H1 (cell line): ENCODE measurements at regions not wholly inside any gene's neighbourhood (a gene's known extent, or its start where the extent isn't known, plus 50 kb on each side); places are given as distances from the start of the nearest gene placed in this dataset.

Experiments
- CTCF ChIA-PET: fragments of 300-600 bp; sonication (Branson Sonifier 250); formaldehyde crosslinking; loops from one replicate; lab custom pipeline; 2021; ENCODE audit not compliant: partially characterized antibody; lab: Charles Lee
- POLR2A ChIA-PET: fragments of 300-600 bp; sonication (Branson Sonifier 250); formaldehyde crosslinking; loops from one replicate; lab custom pipeline; 2021; ENCODE audit warnings: inconsistent platforms; ENCODE audit not compliant: partially characterized antibody; lab: Charles Lee
- DNase-seq, 2 experiments: peaks; one replicate each; pipeline versions ENCODE4 v3.0.0 to v3.0.0-alpha.2; 2010 to 2022; ENCODE audit warnings: low spot score in 2 of 2, low read depth in 1 of 2, mixed read lengths in 1 of 2
- FAIRE-seq: peaks from 2 replicates; lab custom pipeline; 2011; peaks lifted over from hg19 to GRCh38; lab: Jason Lieb, UNC
- H2AFZ ChIP-seq: 2 replicates; pipeline ENCODE4 v1.8.1; 2012; ENCODE audit warnings: low read length, inconsistent platforms
- H2AK5ac ChIP-seq: 2 replicates; pipeline ENCODE4 v1.6.1; 2013; ENCODE audit warnings: low read depth, low read length
- H2BK120ac ChIP-seq: replicated peaks from 2 replicates; pipeline ENCODE3; 2013; ENCODE audit warnings: low read depth, low read length, inconsistent platforms
- H2BK12ac ChIP-seq: 2 replicates; pipeline ENCODE4 v1.6.1; 2013; ENCODE audit warnings: low read depth, low read length
- H2BK15ac ChIP-seq: 2 replicates; pipeline ENCODE4 v1.6.1; 2013; ENCODE audit warnings: low read length
- H2BK20ac ChIP-seq: 2 replicates; pipeline ENCODE4 v1.6.1; 2013; ENCODE audit warnings: low read length
- H2BK5ac ChIP-seq: 2 replicates; pipeline ENCODE4 v1.6.1; 2013; ENCODE audit warnings: low read depth, low read length
- H3K14ac ChIP-seq: 2 replicates; pipeline ENCODE4 v1.6.1; 2013; ENCODE audit warnings: inconsistent platforms; ENCODE audit not compliant: insufficient read length
- H3K18ac ChIP-seq: 2 replicates; pipeline ENCODE4 v1.6.1; 2013; ENCODE audit warnings: low read length; ENCODE audit errors: extremely low read depth
- H3K23ac ChIP-seq: 2 replicates; pipeline ENCODE4 v1.6.1; 2013; ENCODE audit warnings: inconsistent platforms; ENCODE audit not compliant: insufficient read length
- H3K23me2 ChIP-seq: 2 replicates; pipeline ENCODE4 v1.6.1; 2013; ENCODE audit warnings: low read depth, low read length
- H3K27ac ChIP-seq: 2 replicates; pipeline ENCODE4 v1.6.1; 2011; ENCODE audit warnings: low read depth, low read length, inconsistent platforms
- H3K27me3 ChIP-seq, 4 experiments: replicated peaks in 1 of 4; 1 replicate in 1 of 4; 2 replicates in 3 of 4; pipeline versions ENCODE4 v1.6.1 to v1.8.1; 2011 to 2013; ENCODE audit warnings: low read length in 3 of 4, mild to moderate bottlenecking in 3 of 4, inconsistent platforms in 2 of 4, mixed read lengths in 2 of 4, moderate library complexity in 1 of 4; ENCODE audit not compliant: control insufficient read depth in 3 of 4, insufficient read depth in 3 of 4; ENCODE audit errors: extremely low read depth in 1 of 4
- H3K36me3 ChIP-seq, 4 experiments: 2 replicates each; pipeline versions ENCODE4 v1.6.1 to v1.8.1; 2011 to 2013; ENCODE audit warnings: mild to moderate bottlenecking in 4 of 4, low read length in 3 of 4, moderate library complexity in 2 of 4, control low read depth in 1 of 4, inconsistent platforms in 1 of 4; ENCODE audit not compliant: insufficient read depth in 4 of 4, control insufficient read depth in 2 of 4
- H3K4ac ChIP-seq: replicated peaks from 2 replicates; pipeline ENCODE3; 2013; ENCODE audit warnings: low read length, low read depth, mixed read lengths, inconsistent platforms; ENCODE audit not compliant: insufficient read length
- H3K4me1 ChIP-seq, 4 experiments: replicated peaks in 1 of 4; 1 replicate in 1 of 4; 2 replicates in 3 of 4; pipeline versions ENCODE4 v1.6.1 to v1.8.1; 2011 to 2013; ENCODE audit warnings: low read length in 3 of 4, inconsistent platforms in 2 of 4, mixed read lengths in 1 of 4; ENCODE audit not compliant: insufficient read depth in 4 of 4, control insufficient read depth in 3 of 4
- H3K4me2 ChIP-seq, 2 experiments: 2 replicates each; pipeline versions ENCODE4 v1.6.1 to v1.8.1; 2011 to 2013; ENCODE audit warnings: low read depth in 2 of 2, low read length in 2 of 2, control low read depth in 1 of 2, inconsistent platforms in 1 of 2, mild to moderate bottlenecking in 1 of 2; ENCODE audit not compliant: insufficient read depth in 1 of 2
- H3K4me3 ChIP-seq, 4 experiments: fragments of 200-600, 300-600 bp in 1 of 4; sonication (generic), shearing (Covaris generic), sonication (Bioruptor Twin) in 1 of 4; 2 replicates each; pipeline versions ENCODE4 v1.5.1 to v1.8.1; 2011 to 2016; ENCODE audit warnings: low read length in 4 of 4, low read depth in 3 of 4, control low read depth in 2 of 4, inconsistent platforms in 2 of 4, mild to moderate bottlenecking in 2 of 4, mixed read lengths in 1 of 4, moderate library complexity in 1 of 4; ENCODE audit not compliant: insufficient read depth in 2 of 4; ENCODE audit errors: extremely low read depth in 1 of 4
- H3K56ac ChIP-seq: replicated peaks from 2 replicates; pipeline ENCODE3; 2013; ENCODE audit warnings: low read depth, mild to moderate bottlenecking, mixed read lengths, low read length, inconsistent platforms; ENCODE audit not compliant: insufficient read length
- H3K79me1 ChIP-seq: 2 replicates; pipeline ENCODE4 v1.6.1; 2013; ENCODE audit warnings: low read depth, low read length, control low read depth
- H3K79me2 ChIP-seq, 2 experiments: 2 replicates each; pipeline versions ENCODE4 v1.6.1 to v1.8.1; 2012 to 2013; ENCODE audit warnings: low read length in 2 of 2, mild to moderate bottlenecking in 2 of 2, inconsistent platforms in 1 of 2; ENCODE audit not compliant: insufficient read depth in 2 of 2, control insufficient read depth in 1 of 2
- H3K9ac ChIP-seq, 4 experiments: replicated peaks in 1 of 4; 1 replicate in 1 of 4; 2 replicates in 3 of 4; pipeline versions ENCODE4 v1.6.1 to v1.8.1; 2011 to 2013; ENCODE audit warnings: low read depth in 3 of 4, low read length in 3 of 4, control low read depth in 2 of 4, mild to moderate bottlenecking in 2 of 4, moderate library complexity in 2 of 4, inconsistent platforms in 1 of 4; ENCODE audit errors: extremely low read depth in 1 of 4
- H3K9me3 ChIP-seq, 2 experiments: 2 replicates each; pipeline versions ENCODE4 v1.6.1 to v1.8.1; 2012 to 2013; ENCODE audit warnings: mild to moderate bottlenecking in 2 of 2, moderate library complexity in 2 of 2, control low read depth in 1 of 2, inconsistent platforms in 1 of 2, low read depth in 1 of 2, low read length in 1 of 2, mixed read lengths in 1 of 2; ENCODE audit not compliant: insufficient read depth in 2 of 2
- H4K20me1 ChIP-seq, 2 experiments: replicated peaks in 1 of 2; 2 replicates each; pipeline versions ENCODE3 to v1.8.1; 2011 to 2013; ENCODE audit warnings: inconsistent platforms in 2 of 2, low read length in 2 of 2, mild to moderate bottlenecking in 1 of 2; ENCODE audit not compliant: insufficient read depth in 2 of 2, control insufficient read depth in 1 of 2
- H4K5ac ChIP-seq: 2 replicates; pipeline ENCODE4 v1.6.1; 2013; ENCODE audit warnings: low read length, low read depth, mixed read lengths, inconsistent platforms; ENCODE audit not compliant: insufficient read length
- H4K8ac ChIP-seq: 2 replicates; pipeline ENCODE4 v1.8.0; 2013; ENCODE audit warnings: mild to moderate bottlenecking, moderate library complexity, low read length, inconsistent platforms; ENCODE audit not compliant: insufficient read depth; ENCODE audit errors: extremely low read depth
- H4K91ac ChIP-seq: replicated peaks from 2 replicates; pipeline ENCODE3; 2013; ENCODE audit warnings: low read length, mixed read lengths, inconsistent platforms; ENCODE audit not compliant: insufficient read length
- ATF2 ChIP-seq: IDR thresholded peaks from 2 replicates; pipeline ENCODE4 v1.6.1; 2012; ENCODE audit warnings: low read length, inconsistent platforms
- WGBS, 2 experiments: shearing (Covaris generic) in 1 of 2; methylation state at CpG; one replicate each; pipeline versions ENCODE4 v1.1.6 to v1.1.7; 2013 to 2015; ENCODE audit warnings: low lambda C conversion rate in 2 of 2, mixed read lengths in 2 of 2, inconsistent platforms in 1 of 2, low coverage in 1 of 2, missing lambda C conversion rate in 1 of 2; ENCODE audit not compliant: insufficient replicate concordance in 2 of 2, insufficient coverage in 1 of 2, insufficient read length in 1 of 2; ENCODE audit errors: extremely low coverage in 1 of 2, missing lambda C conversion rate in 1 of 2; 5-methylcytosine and 5-hydroxymethylcytosine counted together

DNA sequence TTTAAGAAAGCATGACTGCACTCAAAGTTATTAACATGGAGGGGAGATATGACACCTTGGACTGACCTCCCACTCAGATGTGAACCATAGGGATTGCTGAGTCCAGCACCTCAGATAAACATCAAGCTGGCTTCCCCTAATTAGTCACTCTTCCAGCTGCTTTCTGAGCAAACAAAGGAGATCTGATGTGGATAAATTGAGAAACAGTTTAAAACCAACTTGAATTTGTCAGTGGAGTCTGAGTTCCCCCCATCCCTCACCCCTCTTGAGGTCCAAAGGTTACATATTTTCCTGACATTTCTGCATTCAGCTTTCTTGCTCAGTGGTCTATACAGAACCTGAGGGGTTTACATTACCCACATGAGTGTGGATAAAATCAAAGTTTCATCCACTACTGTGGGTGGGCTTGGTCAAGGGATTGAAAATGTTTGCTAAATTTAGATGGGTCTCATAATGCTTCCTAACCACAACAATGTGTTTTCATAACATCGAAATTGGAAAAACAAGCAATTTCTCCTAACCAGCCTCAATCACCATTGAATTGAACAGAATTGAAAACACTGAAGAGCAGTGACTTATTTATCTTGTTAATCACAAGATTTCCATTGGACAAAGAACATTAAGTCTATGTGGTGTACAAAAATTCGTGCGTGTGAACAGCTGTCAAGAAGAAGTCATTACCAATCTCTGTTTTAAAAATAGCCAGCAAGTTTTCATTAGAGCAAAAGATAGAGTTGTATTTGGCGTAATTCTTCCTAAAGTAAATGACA, 292.3 kb downstream of the METTL15 start:
- FAIRE-seq (no peak), DNase-seq (no peak)
- Histone ChIP-seq H3K56ac (no peak overlapping the region), H3K23me2 (no peaks in the 10 kb centered on the region), H2BK12ac (no peak overlapping the region), H2BK120ac (no peak overlapping the region), H2BK15ac (no peak overlapping the region), H2BK20ac (no peak overlapping the region), H4K5ac (no peak overlapping the region), H4K91ac (no peak overlapping the region), H3K4ac (no peak overlapping the region), H3K36me3 (no peaks in the 10 kb centered on the region), H2AFZ (no peak overlapping the region), H3K9me3 (no peaks in the 10 kb centered on the region), H2AK5ac (no peak overlapping the region), H3K4me3 (no peak overlapping the region), H3K79me2 (no peaks in the 10 kb centered on the region), H4K20me1 (no peaks in the 10 kb centered on the region), H3K9ac (no peak overlapping the region), H3K18ac (no peak overlapping the region), H3K27me3 (no peaks in the 10 kb centered on the region), H3K4me2 (no peak overlapping the region), H3K79me1 (no peaks in the 10 kb centered on the region), H3K23ac (no peak overlapping the region), H2BK5ac (no peak overlapping the region), H3K14ac (no peak overlapping the region), H3K4me1 (no peaks in the 10 kb centered on the region), H4K8ac (no peak overlapping the region), H3K27ac (no peak overlapping the region)
- ChIA-PET POLR2A (interaction anchor here (0.7 kb wide), 1 partner anchor 773 kb away, joined by 3 read pairs; no protein-coding TSS in a partner anchor), CTCF (interaction anchor here (0.6 kb wide), 1 partner anchor 103 kb away, joined by 3 read pairs; no protein-coding TSS in a partner anchor)
- 97% methylated on average over 4 of the region's 4 CpGs; no CpG with 5 or more reads in 1 of the 2 experiments for WGBS, 2 experiments
- no peak for TF ChIP-seq ATF2
